Epithelial cell of esophagus (primary cell): ENCODE measurements at regions not wholly inside any gene's neighbourhood (a gene's known extent, or its start where the extent isn't known, plus 50 kb on each side); places are given as distances from the start of the nearest gene placed in this dataset.
A peak's percentile ranks its signal among the peaks of the same experiment; 100 is the strongest.

Experiments
- DNase-seq: peaks from one replicate; pipeline ENCODE4 v3.0.0; 2010; ENCODE audit warnings: low read depth
- H3K4me3 ChIP-seq: 2 replicates; pipeline ENCODE4 v1.5.1; 2011; ENCODE audit warnings: mild to moderate bottlenecking, low read length, control low read depth
- TF ChIP-seq, protein P1 (sequence below): IDR thresholded peaks from 2 replicates; pipeline ENCODE4 v1.5.1; 2011; ENCODE audit warnings: low read depth, mild to moderate bottlenecking, low read length, control low read depth, inconsistent platforms; ENCODE audit not compliant: insufficient read depth; ENCODE audit errors: missing control alignments

- TF ChIP-seq, protein P1, sequence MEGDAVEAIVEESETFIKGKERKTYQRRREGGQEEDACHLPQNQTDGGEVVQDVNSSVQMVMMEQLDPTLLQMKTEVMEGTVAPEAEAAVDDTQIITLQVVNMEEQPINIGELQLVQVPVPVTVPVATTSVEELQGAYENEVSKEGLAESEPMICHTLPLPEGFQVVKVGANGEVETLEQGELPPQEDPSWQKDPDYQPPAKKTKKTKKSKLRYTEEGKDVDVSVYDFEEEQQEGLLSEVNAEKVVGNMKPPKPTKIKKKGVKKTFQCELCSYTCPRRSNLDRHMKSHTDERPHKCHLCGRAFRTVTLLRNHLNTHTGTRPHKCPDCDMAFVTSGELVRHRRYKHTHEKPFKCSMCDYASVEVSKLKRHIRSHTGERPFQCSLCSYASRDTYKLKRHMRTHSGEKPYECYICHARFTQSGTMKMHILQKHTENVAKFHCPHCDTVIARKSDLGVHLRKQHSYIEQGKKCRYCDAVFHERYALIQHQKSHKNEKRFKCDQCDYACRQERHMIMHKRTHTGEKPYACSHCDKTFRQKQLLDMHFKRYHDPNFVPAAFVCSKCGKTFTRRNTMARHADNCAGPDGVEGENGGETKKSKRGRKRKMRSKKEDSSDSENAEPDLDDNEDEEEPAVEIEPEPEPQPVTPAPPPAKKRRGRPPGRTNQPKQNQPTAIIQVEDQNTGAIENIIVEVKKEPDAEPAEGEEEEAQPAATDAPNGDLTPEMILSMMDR, result no peak
- DNase-seq, result no peak
- no peak overlapping the region for H3K4me3 ChIP-seq
Measured at GRCh38 chr11:116468699-116469098, 304.1 kb downstream of the BUD13 start.

DNA sequence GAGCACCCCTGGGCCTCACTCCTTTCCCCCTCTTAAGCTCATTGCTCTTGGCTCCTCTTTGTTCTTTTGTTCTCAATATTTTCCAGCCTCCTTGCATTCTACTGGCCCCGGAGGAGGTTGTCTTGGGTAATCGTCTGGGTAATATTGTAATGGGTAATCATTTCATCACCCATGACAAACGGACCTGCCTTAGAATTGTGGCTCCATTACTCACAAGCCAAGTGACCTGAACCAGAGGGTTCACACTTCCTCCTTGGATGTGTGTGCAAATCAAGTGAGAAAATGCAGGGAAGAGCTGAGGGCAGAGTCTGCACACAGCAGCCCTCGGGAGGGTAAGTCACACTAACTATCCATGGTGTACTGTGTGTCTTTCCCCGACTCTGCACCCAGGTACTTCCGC, 305.0 kb downstream of the BUD13 start:
- no peak overlapping the region for H3K4me3 ChIP-seq
- TF ChIP-seq, protein P1, result no peak
- DNase-seq, result peak; percentile 17

DNA sequence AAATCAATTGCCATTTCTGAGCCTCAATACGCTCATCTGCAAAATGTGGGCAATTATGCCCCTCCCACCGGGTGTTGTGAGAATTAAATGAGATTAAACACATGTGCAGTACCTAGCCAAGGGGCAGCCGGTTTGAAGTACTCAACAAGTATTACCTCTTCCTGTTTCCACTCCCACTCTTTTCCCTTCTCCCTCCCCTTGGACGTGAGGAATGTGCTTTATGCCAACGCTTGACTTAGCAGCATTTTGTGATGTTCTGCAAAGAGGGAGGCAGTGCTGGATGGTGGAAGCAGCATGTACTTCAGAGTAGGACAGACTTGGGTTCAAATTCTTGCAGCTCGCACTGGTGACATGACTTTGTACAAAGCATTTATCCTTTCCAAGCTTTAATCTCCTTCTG, 306.0 kb downstream of the BUD13 start:
- TF ChIP-seq, protein P1, result no peak
- DNase-seq, result no peak
- no peak overlapping the region for H3K4me3 ChIP-seq

- DNase-seq, result no peak
- TF ChIP-seq, protein P1, result no peak
- no peak overlapping the region for H3K4me3 ChIP-seq
Measured at GRCh38 chr11:116466191-116466590, 306.6 kb downstream of the BUD13 start.

GRCh38 chr11:116465056-116465455, 307.7 kb downstream of the BUD13 start:
- DNase-seq, result no peak
- TF ChIP-seq, protein P1, result no peak
- no peak overlapping the region for H3K4me3 ChIP-seq

DNA sequence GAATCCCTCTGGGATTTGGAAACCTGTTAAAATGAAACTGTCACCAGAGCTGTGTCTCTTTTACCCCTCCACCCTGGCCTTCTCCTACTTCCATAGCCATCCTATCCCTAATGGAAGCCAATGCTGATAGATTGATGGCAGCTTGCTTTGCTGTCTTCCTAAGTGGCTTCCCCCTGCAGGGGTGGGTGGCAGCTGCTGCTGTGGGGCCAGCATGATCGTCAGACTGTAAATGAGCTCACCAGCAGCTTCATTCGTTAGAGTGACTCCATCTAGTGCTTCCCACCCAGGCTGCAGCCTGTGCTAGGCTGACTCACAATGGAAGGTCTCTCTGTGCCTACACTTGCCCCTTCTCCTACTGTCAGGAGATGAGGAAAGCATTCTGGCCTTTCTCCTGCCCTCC, 311.0 kb downstream of the BUD13 start:
- TF ChIP-seq, protein P1, result no peak
- DNase-seq, result no peak
- H3K4me3 ChIP-seq, result no peak overlapping the region

DNA sequence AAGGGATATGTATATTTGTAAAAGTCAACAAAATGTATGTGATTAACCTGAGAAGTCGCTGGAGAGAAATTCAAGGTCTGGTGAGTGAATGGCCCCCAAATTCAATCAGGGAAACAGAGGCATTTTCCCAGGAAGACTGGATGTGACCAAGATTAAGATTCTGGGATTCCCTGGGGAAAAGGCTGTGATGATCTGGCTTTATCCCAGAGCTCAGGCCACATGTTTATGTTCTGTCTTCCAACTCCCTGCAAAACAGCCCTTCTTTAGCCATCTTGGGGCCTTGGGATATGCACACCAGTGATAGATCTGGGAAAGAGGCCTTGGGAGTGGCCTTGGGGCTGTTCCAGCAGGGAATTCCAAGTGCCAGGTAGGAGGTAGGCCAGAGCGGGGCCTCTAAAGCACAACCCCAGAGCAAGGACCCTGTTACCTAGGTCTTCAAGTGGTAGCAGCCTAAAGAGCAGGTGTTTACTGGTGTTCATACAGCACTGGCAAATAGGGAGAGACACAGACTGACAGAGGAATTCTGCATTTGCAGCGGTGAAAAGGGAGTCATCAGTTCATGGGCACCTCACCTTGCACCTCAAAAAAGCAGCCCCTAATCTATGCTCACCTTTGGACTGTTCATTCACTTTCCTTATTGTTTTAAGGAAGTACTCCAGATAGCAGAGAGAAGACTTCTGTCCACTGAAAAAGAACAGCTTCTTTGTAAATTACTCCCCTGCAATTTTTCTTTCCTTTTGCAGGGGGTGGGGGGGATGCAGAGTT, 312.4 kb downstream of the BUD13 start:
- no peak overlapping the region for H3K4me3 ChIP-seq
- TF ChIP-seq, protein P1, result no peak
- DNase-seq, result no peak
